Endodermal cell (in vitro differentiated cells): ENCODE measurements at regions not wholly inside any gene's neighbourhood (a gene's known extent, or its start where the extent isn't known, plus 50 kb on each side); places are given as distances from the start of the nearest gene placed in this dataset.
"Not testable (repeated sequence)": the region's sequence is repeated elsewhere in the genome, so short reads cannot be mapped to it uniquely, and the experiment has no call there.

Experiments
- DNase-seq: peaks from one replicate; pipeline ENCODE4 v3.0.0-alpha.2; 2017
- H3K27ac ChIP-seq: 2 replicates; pipeline ENCODE4 v1.5.1; 2013; ENCODE audit warnings: mild to moderate bottlenecking, low read depth, low read length, moderate library complexity
- H3K27me3 ChIP-seq: 2 replicates; pipeline ENCODE4 v1.6.1; 2013; ENCODE audit warnings: mild to moderate bottlenecking, low read length, moderate library complexity; ENCODE audit not compliant: insufficient read depth, control insufficient read depth, poor library complexity, severe bottlenecking
- H3K36me3 ChIP-seq: 2 replicates; pipeline ENCODE4 v1.7.0; 2013; ENCODE audit warnings: mild to moderate bottlenecking, low read length, moderate library complexity; ENCODE audit not compliant: control insufficient read depth, insufficient read depth
- H3K4me1 ChIP-seq: one replicate; pipeline ENCODE4 v1.7.0; 2013; ENCODE audit warnings: low read length; ENCODE audit not compliant: control insufficient read depth, insufficient read depth
- H3K4me3 ChIP-seq: 2 replicates; pipeline ENCODE4 v1.5.1; 2013; ENCODE audit warnings: mild to moderate bottlenecking, low read length, moderate library complexity
- H3K9ac ChIP-seq: 2 replicates; pipeline ENCODE4 v1.6.1; 2013; ENCODE audit warnings: mild to moderate bottlenecking, low read length, moderate library complexity; ENCODE audit not compliant: poor library complexity, severe bottlenecking; ENCODE audit errors: extremely low read depth
- H3K9me3 ChIP-seq: 2 replicates; pipeline ENCODE4 v1.6.1; 2013; ENCODE audit warnings: mild to moderate bottlenecking, low read length, moderate library complexity; ENCODE audit not compliant: control insufficient read depth
- H3K27ac Mint-ChIP-seq: 2 replicates; pipeline ENCODE4 v1.8.0; 2020; ENCODE audit warnings: mixed read lengths
- H3K27me3 Mint-ChIP-seq: 2 replicates; pipeline ENCODE4 v1.8.0; 2021; ENCODE audit warnings: mild to moderate bottlenecking, mixed read lengths; ENCODE audit not compliant: insufficient read depth
- H3K36me3 Mint-ChIP-seq: 2 replicates; pipeline ENCODE4 v1.8.0; 2020; ENCODE audit warnings: low read depth, mixed read lengths
- H3K4me1 Mint-ChIP-seq: 2 replicates; pipeline ENCODE4 v1.8.0; 2020; ENCODE audit warnings: mixed read lengths
- H3K4me3 Mint-ChIP-seq: 2 replicates; pipeline ENCODE4 v1.8.0; 2020; ENCODE audit warnings: mild to moderate bottlenecking, moderate library complexity, mixed read lengths
- H3K9me3 Mint-ChIP-seq: 2 replicates; pipeline ENCODE4 v1.8.0; 2020; ENCODE audit warnings: mild to moderate bottlenecking, mixed read lengths
- WGBS, 2 experiments: methylation state at CpG; one replicate each; pipeline versions ENCODE4 v1.1.5 to v1.1.7; 2013; ENCODE audit warnings: missing lambda C conversion rate in 2 of 2, mixed read lengths in 1 of 2; ENCODE audit not compliant: insufficient coverage in 1 of 2, insufficient read length in 1 of 2; 5-methylcytosine and 5-hydroxymethylcytosine counted together
- TF ChIP-seq, protein P1 (sequence below): fragments of 200-600 bp; sonication (generic); conservative IDR thresholded peaks from 2 replicates; pipeline ENCODE4 v1.5.0; 2021; ENCODE audit warnings: antibody characterized with exemption, mild to moderate bottlenecking

DNA sequence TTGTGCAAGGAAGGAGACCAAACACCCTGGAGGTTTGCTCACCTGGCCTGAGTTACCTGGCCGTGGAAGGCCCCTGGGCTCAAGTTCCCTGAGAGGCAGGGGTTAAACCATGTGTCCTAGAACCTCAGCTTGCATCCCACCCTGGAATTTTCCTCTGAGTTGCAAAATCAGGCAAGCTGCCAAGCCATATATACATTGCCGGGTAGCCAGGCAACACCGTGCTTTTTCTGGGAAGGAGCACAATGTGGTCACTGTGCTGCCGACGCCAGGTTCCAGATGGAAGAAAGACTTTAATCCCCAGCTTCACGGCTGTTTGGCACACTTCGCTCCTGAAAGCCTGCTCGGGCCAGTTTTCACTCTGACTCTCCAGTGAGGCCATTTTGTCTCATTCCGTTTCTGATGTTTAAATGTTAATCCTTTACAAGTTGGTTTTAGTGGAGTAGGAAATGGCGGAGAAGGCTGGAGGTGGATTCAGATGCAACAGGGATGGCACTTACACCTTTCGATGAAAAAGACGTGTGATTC, 60.1 kb upstream of the PEG3 start:
- H3K4me3 Mint-ChIP-seq, result no peak overlapping the region
- DNase-seq, result no peak
- no peaks in the 10 kb centered on the region for H3K36me3 ChIP-seq
- H3K9me3 ChIP-seq, result peaks cover 70% of the 10 kb centered on the region
- no peaks in the 10 kb centered on the region for H3K27me3 Mint-ChIP-seq
- 77 to 83% methylated on average over 6 to 12 of the region's 12 CpGs for WGBS, 2 experiments
- H3K4me3 ChIP-seq, result no peak overlapping the region
- no peak overlapping the region for H3K9ac ChIP-seq
- no peaks in the 10 kb centered on the region for H3K36me3 Mint-ChIP-seq
- H3K4me1 ChIP-seq, result no peaks in the 10 kb centered on the region
- no peak overlapping the region for H3K27ac ChIP-seq
- H3K27ac Mint-ChIP-seq, result no peak overlapping the region
- no peaks in the 10 kb centered on the region for H3K4me1 Mint-ChIP-seq
- H3K9me3 Mint-ChIP-seq, result peaks cover 88% of the 10 kb centered on the region
- TF ChIP-seq, protein P1, sequence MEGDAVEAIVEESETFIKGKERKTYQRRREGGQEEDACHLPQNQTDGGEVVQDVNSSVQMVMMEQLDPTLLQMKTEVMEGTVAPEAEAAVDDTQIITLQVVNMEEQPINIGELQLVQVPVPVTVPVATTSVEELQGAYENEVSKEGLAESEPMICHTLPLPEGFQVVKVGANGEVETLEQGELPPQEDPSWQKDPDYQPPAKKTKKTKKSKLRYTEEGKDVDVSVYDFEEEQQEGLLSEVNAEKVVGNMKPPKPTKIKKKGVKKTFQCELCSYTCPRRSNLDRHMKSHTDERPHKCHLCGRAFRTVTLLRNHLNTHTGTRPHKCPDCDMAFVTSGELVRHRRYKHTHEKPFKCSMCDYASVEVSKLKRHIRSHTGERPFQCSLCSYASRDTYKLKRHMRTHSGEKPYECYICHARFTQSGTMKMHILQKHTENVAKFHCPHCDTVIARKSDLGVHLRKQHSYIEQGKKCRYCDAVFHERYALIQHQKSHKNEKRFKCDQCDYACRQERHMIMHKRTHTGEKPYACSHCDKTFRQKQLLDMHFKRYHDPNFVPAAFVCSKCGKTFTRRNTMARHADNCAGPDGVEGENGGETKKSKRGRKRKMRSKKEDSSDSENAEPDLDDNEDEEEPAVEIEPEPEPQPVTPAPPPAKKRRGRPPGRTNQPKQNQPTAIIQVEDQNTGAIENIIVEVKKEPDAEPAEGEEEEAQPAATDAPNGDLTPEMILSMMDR, result no peak
- no peaks in the 10 kb centered on the region for H3K27me3 ChIP-seq

GRCh38 chr19:56905631-56906150, 65.2 kb upstream of the PEG3 start:
- Histone ChIP-seq H3K36me3 (no peaks in the 10 kb centered on the region), H3K9ac (no peak overlapping the region), H3K27ac (no peak overlapping the region), H3K4me3 (no peak overlapping the region), H3K27me3 (no peaks in the 10 kb centered on the region), H3K9me3 (peaks cover 74% of the 10 kb centered on the region), H3K4me1 (no peaks in the 10 kb centered on the region)
- TF ChIP-seq, protein P1, result no peak
- no peak for DNase-seq
- no peak overlapping the region for H3K27ac Mint-ChIP-seq
- H3K27me3 Mint-ChIP-seq, result no peaks in the 10 kb centered on the region
- WGBS, 2 experiments, result 79 to 80% methylated on average over 5 to 6 of the region's 6 CpGs
- H3K36me3 Mint-ChIP-seq, result no peaks in the 10 kb centered on the region
- peaks cover 89% of the 10 kb centered on the region for H3K9me3 Mint-ChIP-seq
- no peak overlapping the region for H3K4me3 Mint-ChIP-seq
- H3K4me1 Mint-ChIP-seq, result no peaks in the 10 kb centered on the region

GRCh38 chr19:56912401-56913112, 72.0 kb upstream of the PEG3 start:
- no peaks in the 10 kb centered on the region for H3K27me3 ChIP-seq
- no peak overlapping the region for H3K27ac ChIP-seq
- no peaks in the 10 kb centered on the region for H3K36me3 ChIP-seq
- Mint-ChIP-seq H3K4me1 (no peaks in the 10 kb centered on the region), H3K4me3 (no peak overlapping the region), H3K27me3 (no peaks in the 10 kb centered on the region), H3K27ac (no peak overlapping the region), H3K9me3 (peaks cover 93% of the 10 kb centered on the region), H3K36me3 (no peaks in the 10 kb centered on the region)
- no peak for DNase-seq
- WGBS, 2 experiments, result 76 to 81% methylated on average over 4 to 9 of the region's 10 CpGs
- TF ChIP-seq, protein P1, result no peak
- no peak overlapping the region for H3K4me3 ChIP-seq
- H3K4me1 ChIP-seq, result no peaks in the 10 kb centered on the region
- no peak overlapping the region for H3K9ac ChIP-seq
- H3K9me3 ChIP-seq, result peaks cover 83% of the 10 kb centered on the region

- not testable (repeated sequence) for H3K4me1 ChIP-seq, H3K36me3 ChIP-seq, H3K4me3 Mint-ChIP-seq, H3K36me3 Mint-ChIP-seq, H3K27ac Mint-ChIP-seq, H3K27me3 Mint-ChIP-seq, H3K4me1 Mint-ChIP-seq, H3K27ac ChIP-seq, DNase-seq, H3K9ac ChIP-seq, H3K27me3 ChIP-seq, H3K4me3 ChIP-seq
- WGBS, 2 experiments, result 69 to 89% methylated on average over 4 of the region's 4 CpGs
- H3K9me3 ChIP-seq, result peaks cover 82% of the 10 kb centered on the region
- H3K9me3 Mint-ChIP-seq, result peaks cover 91% of the 10 kb centered on the region
Measured at GRCh38 chr19:56913113-56913455, 72.6 kb upstream of the PEG3 start.
